ENCODE measurements at regions not wholly inside any gene's neighbourhood (a gene's known extent, or its start where the extent isn't known, plus 50 kb on each side); places are given as distances from the start of the nearest gene placed in this dataset.

DNA sequence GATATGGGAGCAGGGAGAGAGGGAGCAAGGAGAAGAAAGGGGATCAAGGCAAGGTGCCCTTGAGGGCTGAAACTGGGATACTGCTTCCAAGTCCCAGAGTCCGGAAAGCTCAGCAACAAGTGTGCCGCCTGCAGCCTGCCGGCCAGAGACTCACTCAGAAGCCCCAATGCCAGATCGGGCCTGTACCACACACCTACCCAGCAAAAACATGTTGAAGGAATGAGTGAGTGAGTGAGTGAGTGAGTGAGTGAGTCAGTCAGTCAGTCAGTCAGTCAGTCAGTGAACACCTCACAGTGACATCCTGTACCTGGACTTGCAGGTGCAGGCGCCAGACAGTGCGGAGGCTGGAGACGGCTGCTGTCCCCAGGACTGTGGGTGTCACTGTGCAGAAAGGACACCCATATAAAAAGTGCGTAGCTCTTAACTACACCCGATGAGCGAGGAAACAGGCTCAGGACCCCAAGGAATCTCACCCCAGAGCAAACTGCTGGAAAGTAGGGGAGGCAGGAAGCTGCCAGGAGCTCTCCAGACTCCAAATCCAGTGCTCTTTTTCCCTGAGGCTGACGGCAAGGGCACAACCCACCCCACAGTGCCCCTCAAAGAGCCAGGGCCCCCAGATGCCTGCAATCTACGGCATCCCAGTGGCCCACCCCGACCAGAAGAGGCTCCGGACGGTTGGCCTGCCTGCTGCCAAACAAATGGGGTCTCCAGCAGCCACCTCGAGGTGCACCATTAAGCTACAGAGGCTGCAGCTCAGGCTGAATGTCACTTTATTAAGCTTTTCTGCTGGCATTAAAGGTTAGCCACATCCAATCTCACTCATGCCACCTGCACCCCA, 261.7 kb downstream of the NPHP4 start:
- TF ChIP-seq CTCF (IDR thresholded peaks at IDR 0.05) (no peak), EZH2 (IDR thresholded peaks at IDR 0.05) (no peak)

All from neural progenitor cell (in vitro differentiated cells).